ENCODE measurements at regions not wholly inside any gene's neighbourhood (a gene's known extent, or its start where the extent isn't known, plus 50 kb on each side); places are given as distances from the start of the nearest gene placed in this dataset.
A peak's percentile ranks its signal among the peaks of the same experiment; 100 is the strongest.

DNA sequence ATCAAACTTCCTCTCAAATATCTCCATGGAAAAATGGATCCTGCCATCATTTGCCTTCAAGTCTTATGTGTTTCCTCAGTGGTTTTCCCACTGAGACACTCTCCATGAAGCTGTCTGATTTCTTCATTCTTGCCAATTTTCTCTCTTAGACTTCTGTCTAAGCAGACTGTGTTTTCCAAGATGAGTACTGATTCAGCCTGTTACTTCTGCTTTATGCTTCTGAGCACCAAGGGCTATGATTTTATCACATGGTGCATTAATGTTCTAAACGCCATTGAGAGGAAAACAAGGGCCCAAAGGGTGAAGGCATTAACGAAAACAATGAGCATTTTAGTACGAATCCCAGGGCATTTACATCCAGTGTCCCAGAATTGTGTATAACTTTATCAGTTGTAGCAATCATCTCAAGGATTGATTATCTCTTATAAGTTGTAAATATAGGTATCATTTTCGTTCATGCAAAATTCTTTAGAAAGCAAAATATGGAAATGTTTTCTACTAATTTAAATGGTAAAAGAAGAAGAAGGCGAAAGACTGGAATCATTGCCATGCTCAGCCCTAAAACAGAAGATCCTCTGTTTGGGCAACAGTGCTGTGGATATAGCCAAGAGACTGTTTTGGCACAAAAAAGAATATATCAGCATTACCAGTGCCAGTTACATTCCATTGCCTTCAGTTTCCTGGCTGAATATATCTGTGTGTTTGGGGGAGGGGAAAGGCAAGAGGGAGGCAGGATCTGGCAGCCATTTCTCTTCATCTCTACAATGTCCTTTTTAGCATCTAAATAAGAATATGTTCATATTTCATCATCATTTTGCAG is 537.6 kb downstream of the ANXA1 start:
- DNase-seq (ENCODE audit: low spot score) = no peak
- intact Hi-C loops (cut with DNase I) = no loop called here
- ATAC-seq = peak; percentile 74

DNA sequence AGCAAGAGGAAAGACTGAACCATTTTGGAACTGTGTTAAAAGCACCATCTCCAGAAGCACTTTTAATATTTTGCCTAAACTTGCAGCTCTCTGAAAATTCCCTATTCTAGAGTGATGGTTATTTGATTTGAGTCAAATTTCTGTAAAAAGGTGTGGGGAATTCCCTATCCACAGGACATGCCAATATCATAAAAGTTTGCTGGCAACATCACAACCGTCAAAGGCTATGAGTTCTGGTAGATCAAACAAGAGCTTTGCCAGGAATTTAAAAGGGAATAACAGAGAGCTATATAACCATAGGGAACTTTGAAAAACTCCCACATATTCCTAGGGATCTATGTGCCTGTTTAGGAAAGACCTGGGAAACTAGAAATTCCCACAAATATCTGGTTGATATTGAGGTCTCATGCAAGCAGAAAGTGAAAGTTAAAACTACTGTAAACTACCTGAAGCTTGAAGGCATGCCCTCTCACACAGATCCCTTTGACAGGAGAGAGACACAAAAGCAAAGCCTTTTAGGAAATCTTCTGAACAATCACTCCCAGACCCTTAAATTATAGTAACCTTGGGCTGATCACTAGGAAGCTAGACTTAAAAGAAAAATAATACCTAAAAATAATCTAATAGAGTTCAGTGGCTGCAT is 549.9 kb downstream of the ANXA1 start:
- DNase-seq (ENCODE audit: low spot score) (no peak), ATAC-seq (no peak)
- intact Hi-C loops (cut with DNase I) = no loop called here

GRCh38 chr9:73714294-73714693 is 562.6 kb downstream of the ANXA1 start:
- ATAC-seq (no peak), DNase-seq (ENCODE audit: low spot score) (no peak)
- intact Hi-C loops (cut with DNase I) = no loop called here

DNA sequence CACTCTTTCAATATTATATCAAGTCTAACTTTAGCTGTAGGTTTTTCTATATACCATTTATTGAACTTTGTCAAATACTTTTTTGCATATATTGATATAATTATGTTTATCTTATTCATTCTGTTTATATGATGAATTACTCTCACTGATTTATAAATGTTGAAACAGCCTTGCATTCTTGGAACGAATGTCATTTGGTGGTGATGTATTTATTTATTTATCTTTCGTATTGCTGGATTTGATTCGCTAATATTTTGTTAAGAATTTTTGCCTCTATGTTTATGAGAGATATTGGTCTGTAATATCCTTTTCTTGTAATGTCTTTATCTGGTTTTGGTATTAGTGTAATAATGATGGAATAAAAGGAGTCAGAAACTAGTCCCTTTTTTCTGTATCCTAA is 563.9 kb downstream of the ANXA1 start:
- intact Hi-C loops (cut with DNase I) = no loop called here
- ATAC-seq = no peak
- DNase-seq (ENCODE audit: low spot score) = no peak

DNA sequence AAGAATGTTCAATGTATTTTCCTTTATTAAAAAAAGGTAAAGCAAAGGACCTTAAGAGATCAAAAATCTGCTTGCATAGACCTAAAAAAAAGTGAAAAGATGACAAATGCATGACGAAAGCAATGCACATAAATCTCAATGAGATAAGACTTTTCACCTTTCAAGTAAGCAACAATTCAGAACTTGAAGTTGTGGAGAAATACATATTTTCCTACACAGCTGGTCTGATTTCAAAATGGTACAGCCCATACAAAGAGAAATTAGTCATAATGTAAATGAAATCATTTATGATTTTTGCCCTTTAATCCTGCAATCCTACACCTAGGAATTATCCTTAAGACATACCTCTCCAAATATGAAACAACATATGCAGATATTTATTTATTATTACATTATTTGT is 568.0 kb downstream of the ANXA1 start:
- intact Hi-C loops (cut with DNase I) = no loop called here
- DNase-seq (ENCODE audit: low spot score) (no peak), ATAC-seq (no peak)

DNA sequence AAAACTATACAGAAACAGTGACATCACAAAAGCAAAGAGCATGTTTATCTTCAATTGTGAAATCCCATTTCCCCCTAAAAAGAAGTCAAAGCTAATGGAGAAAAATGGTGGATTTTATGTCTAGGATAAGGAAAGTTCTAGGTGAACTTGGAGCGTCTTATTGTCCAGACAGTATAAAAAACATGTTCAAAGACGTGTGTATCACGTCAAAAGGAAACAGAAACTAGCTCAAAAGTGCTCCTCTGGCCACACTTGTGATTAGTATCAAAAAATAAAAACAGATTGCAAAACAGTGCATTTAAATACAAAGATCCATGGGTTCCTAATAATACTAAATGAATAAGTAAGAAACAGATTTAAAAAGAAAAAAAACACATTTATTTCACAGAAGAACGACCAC is 568.9 kb downstream of the ANXA1 start:
- intact Hi-C loops (cut with DNase I) = no loop called here
- ATAC-seq (no peak), DNase-seq (ENCODE audit: low spot score) (no peak)

- no peak for DNase-seq (ENCODE audit: low spot score)
- intact Hi-C loops (cut with DNase I) = no loop called here
- no peak for ATAC-seq
Observed at GRCh38 chr9:73736270-73736669, 584.6 kb downstream of the ANXA1 start.

DNA sequence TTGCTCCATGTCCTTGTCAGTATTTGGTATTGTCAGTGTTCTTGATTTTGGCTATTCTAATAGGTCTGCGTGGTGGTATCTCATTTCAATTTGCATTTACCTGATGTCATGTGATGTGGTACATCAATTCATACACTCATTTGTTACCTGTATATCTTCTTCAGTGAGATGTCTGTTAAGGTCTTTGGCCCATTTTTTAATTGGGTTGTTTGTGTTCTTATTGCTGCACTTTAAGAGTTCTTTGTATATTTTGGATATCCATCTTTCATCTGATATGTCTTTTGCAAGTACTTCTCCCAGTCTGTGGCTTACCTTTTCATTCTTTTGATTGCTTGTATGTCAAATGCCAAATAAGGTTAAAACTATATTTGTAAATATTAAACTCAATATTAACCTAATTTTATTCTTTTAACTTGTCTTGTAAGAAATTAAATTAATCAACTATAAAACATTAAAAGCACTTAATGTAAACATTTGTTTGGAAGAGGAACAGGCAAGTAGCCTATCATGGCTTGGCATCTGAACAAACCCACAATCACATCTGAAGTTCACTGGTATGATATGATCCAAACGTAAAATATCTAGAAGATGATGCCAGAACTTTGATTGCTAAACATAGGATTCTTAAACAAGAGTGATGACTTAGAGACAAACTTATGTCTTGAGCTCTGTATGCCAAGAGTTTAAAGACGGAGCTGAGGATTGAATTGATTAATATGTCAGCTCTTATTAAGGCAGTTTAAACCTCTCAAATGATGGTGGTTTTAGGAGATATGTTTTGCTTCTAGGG is 587.3 kb downstream of the ANXA1 start:
- intact Hi-C loops (cut with DNase I) = no loop called here
- no peak for ATAC-seq
- DNase-seq (ENCODE audit: low spot score) = no peak

DNA sequence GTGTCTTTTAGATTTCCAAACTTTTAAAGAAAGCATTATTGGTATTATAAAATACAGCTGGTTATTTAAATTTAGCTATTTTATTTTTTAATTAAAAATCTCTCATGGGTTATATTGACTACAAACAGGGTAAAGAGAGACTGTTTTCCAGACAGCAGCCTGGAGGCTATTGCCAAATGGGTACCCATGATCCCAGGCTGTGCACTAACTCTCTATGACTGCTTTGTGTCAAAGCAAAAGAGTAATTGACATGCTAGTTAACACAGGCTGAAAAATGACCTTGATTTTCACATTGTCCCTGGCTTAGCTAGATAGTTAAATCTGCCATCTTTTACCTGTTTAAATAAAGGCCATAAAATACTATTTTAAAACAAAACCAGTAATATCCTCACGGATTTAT is 589.7 kb downstream of the ANXA1 start:
- DNase-seq (ENCODE audit: low spot score) = no peak
- intact Hi-C loops (cut with DNase I) = no loop called here

GRCh38 chr9:73742412-73742811 is 590.7 kb downstream of the ANXA1 start:
- intact Hi-C loops (cut with DNase I) = no loop called here
- DNase-seq (ENCODE audit: low spot score) (no peak), ATAC-seq (no peak)

More for the DNA sequence above, 589.7 kb downstream of the ANXA1 start:
- no peak for ATAC-seq

GRCh38 chr9:73743826-73744225 is 592.2 kb downstream of the ANXA1 start:
- intact Hi-C loops (cut with DNase I) = no loop called here
- DNase-seq (ENCODE audit: low spot score) (no peak), ATAC-seq (no peak)

DNA sequence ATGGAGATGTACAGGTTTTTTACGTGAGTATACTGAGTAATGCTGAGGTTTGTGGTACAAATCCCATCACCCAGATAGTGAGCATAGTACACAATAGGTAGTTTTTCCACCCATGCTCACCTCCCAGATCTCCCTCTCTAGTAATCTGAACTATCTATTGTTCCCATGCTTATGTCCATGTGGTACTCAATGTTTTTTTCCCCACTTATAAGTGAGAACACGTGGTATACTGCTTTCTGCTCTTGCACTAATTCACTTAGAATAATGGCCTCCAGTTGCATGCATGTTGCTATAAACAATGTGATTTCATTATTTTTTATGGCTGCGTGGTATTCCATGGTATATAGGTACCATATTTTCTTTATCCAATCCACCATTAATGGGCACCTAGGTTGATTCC is 593.9 kb downstream of the ANXA1 start:
- no peak for ATAC-seq
- intact Hi-C loops (cut with DNase I) = no loop called here
- DNase-seq (ENCODE audit: low spot score) = no peak

DNA sequence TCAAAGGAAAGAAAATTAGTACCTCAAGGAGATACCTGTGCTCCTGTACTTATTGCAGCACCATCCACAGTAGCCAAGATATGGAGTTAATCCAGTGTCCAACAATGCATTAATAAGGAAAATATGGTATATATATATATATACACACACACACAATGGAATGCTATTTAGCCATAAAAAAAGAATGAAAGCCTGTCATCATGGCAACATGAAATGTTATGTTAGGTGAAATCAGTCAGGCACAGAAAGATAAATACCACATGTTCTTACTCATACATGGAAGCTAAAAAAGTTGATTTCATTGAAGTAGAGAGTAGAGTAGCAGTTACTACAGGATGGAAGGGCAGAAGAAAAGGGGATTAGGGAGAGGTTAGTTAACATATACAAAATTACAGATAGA is 601.5 kb downstream of the ANXA1 start:
- intact Hi-C loops (cut with DNase I) = no loop called here
- DNase-seq (ENCODE audit: low spot score) (no peak), ATAC-seq (no peak)

- intact Hi-C loops (cut with DNase I) = no loop called here
- ATAC-seq (peak; percentile 20), DNase-seq (ENCODE audit: low spot score) (no peak)
Observed at GRCh38 chr9:73761905-73762304, 610.2 kb downstream of the ANXA1 start.

- ATAC-seq (no peak), DNase-seq (ENCODE audit: low spot score) (no peak)
- intact Hi-C loops (cut with DNase I) = no loop called here
Observed at GRCh38 chr9:73773896-73774295, 622.2 kb downstream of the ANXA1 start.

DNA sequence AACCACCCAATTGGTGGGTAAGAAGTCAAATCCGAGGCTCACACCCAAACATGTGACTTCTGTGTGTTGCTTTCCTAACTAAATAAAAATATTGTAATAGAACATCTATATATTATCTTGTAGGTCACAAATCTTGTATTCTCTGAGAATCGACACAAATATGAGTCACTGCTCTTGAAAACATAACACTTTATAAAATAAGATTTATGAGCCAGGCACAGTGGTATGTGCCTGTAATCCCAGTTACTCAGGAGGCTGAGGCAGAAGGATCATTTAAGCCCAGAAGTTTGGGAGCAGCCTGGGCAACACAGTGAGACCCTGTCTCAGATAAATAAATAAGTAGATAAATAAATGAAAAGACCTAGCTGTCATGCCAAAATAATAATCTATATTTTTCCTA is 624.1 kb downstream of the ANXA1 start:
- DNase-seq (ENCODE audit: low spot score) (no peak), ATAC-seq (no peak)
- intact Hi-C loops (cut with DNase I) = no loop called here

DNA sequence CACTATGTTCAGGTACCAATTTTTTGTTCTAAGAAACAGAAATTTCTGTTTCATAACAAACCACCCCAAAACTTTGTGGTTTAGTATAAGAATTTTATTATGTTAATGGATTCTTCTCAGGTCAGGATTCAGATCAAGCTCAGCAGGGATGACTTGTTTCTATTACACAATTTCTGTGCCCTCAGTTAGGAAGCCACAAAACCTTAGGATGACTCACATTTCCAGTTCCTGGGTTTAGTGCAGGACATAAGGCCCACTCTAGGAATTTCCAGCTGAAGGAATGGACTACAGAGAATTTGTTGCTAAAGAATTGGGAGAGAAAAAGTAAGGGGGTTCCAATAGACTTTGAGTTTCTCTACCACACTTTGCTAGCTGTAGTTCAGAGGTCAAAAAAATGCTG is 629.3 kb downstream of the ANXA1 start:
- intact Hi-C loops (cut with DNase I) = no loop called here
- DNase-seq (ENCODE audit: low spot score) (no peak), ATAC-seq (peak; percentile 97)

DNA sequence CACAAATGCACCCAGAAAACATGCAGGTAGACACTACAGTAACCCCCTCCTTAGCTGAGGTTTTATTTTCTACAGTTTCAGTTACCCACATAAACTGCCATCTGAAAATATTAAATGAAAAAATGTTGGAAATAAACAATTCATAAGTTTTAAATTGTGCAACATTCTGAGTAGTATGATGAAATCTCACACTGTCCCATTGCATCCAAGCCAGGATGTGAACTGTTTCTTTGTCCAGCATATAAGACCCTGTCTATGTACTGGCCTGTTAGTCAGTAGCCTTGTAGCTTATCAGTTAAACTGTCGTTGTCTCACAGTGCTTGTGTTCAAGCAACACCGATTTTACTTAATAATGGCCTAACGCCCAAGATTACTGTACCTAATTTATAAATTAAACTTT is 630.5 kb downstream of the ANXA1 start:
- ATAC-seq = peak; percentile 73
- intact Hi-C loops (cut with DNase I) = no loop called here
- no peak for DNase-seq (ENCODE audit: low spot score)

DNA sequence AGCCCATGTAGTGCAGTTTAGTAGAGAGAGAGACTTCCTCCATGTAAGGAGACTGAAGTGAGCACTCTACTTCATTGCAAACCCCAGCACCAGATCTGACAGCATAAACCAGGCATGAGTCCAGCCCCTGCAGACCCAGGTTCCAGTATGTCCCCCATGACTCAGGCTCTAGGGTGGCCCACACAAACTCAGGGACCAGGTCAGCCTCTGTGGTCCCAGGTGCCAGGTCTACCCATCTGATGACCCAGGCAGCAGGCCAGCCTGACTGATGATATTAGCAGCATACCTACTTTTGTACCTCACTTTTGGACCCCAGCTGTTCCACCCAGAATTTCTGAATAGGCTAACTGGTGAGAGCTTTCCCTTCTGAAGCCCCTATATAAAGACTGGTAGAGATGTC is 647.8 kb downstream of the ANXA1 start:
- intact Hi-C loops (cut with DNase I) = no loop called here
- DNase-seq (ENCODE audit: low spot score) (no peak), ATAC-seq (no peak)

DNA sequence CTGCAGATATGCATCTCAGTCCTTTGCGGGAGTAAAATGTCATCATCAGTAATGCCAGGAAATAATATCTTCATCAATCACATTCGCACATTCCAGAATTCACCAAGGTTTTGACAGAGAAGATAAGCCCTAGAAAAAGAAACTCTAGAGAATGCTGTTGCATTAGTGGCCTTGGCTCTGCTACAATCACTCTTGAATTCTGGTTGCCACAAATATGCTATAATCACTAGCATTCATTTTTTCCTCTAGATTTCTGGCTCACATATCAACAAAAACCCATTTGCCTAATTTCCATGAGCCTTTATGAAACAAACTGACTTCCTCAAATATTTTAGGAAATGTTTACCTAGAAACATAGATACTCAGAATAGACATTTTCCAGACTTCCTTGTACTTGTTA is 653.4 kb downstream of the ANXA1 start:
- DNase-seq (ENCODE audit: low spot score) (no peak), ATAC-seq (no peak)
- intact Hi-C loops (cut with DNase I) = no loop called here
